Lower leg skin (tissue), 3 donors: ENCODE measurements at regions not wholly inside any gene's neighbourhood (a gene's known extent, or its start where the extent isn't known, plus 50 kb on each side); places are given as distances from the start of the nearest gene placed in this dataset.
"Not testable (repeated sequence)": the region's sequence is repeated elsewhere in the genome, so short reads cannot be mapped to it uniquely, and the experiment has no call there.

Source experiments
- CTCF ChIP-seq, 3 donors: fragments of 450-650 bp; IDR thresholded peaks; one replicate each; pipeline ENCODE4 v1.5.1; 2016; ENCODE audit warnings: antibody characterized with exemption in 3 of 3, mild to moderate bottlenecking in 3 of 3, moderate library complexity in 2 of 3
- POLR2A ChIP-seq, 2 donors: fragments of 450-650 bp; IDR thresholded peaks; one replicate each; pipeline ENCODE4 v1.6.1; 2016 to 2017; ENCODE audit warnings: antibody characterized with exemption in 2 of 2, mild to moderate bottlenecking in 1 of 2, moderate library complexity in 1 of 2

GRCh38 chr1:810949-811348 lies 112.8 kb upstream of the SAMD11 start:
- not testable (repeated sequence) for TF ChIP-seq CTCF, POLR2A (IDR thresholded peaks at IDR 0.05)
